ENCODE measurements at regions not wholly inside any gene's neighbourhood (a gene's known extent, or its start where the extent isn't known, plus 50 kb on each side); places are given as distances from the start of the nearest gene placed in this dataset.

GRCh38 chr1:219687779-219688178 is 74.9 kb upstream of the ZC3H11B start:
- TF ChIP-seq ZBTB7A (IDR thresholded peaks at IDR 0.05; ENCODE audit: low read depth) (no peak), EGR1 (IDR thresholded peaks at IDR 0.05) (no peak), CEBPB (IDR thresholded peaks at IDR 0.05) (no peak), TEAD4 (IDR thresholded peaks at IDR 0.05) (no peak), YY1 (IDR thresholded peaks at IDR 0.05; ENCODE audit: low read depth) (no peak), TAF1 (IDR thresholded peaks at IDR 0.05; ENCODE audit: low read depth) (no peak), FOXM1 (IDR thresholded peaks at IDR 0.05; ENCODE audit: borderline replicate concordance, low read depth) (no peak), TCF12 (IDR thresholded peaks at IDR 0.05; ENCODE audit: low read depth) (no peak), RAD21 (IDR thresholded peaks at IDR 0.05; ENCODE audit: low read depth) (no peak), EP300 (IDR thresholded peaks at IDR 0.05; ENCODE audit: borderline replicate concordance) (no peak), CREB1 (IDR thresholded peaks at IDR 0.05; ENCODE audit: low read depth) (no peak), NFIC (IDR thresholded peaks at IDR 0.05) (no peak)
- TF ChIP-seq, protein P1, sequence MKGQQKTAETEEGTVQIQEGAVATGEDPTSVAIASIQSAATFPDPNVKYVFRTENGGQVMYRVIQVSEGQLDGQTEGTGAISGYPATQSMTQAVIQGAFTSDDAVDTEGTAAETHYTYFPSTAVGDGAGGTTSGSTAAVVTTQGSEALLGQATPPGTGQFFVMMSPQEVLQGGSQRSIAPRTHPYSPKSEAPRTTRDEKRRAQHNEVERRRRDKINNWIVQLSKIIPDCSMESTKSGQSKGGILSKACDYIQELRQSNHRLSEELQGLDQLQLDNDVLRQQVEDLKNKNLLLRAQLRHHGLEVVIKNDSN (IDR thresholded peaks at IDR 0.05), result no peak
- TF ChIP-seq, protein P2, sequence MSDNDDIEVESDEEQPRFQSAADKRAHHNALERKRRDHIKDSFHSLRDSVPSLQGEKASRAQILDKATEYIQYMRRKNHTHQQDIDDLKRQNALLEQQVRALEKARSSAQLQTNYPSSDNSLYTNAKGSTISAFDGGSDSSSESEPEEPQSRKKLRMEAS (IDR thresholded peaks at IDR 0.05), result no peak
- TF ChIP-seq, protein P3, sequence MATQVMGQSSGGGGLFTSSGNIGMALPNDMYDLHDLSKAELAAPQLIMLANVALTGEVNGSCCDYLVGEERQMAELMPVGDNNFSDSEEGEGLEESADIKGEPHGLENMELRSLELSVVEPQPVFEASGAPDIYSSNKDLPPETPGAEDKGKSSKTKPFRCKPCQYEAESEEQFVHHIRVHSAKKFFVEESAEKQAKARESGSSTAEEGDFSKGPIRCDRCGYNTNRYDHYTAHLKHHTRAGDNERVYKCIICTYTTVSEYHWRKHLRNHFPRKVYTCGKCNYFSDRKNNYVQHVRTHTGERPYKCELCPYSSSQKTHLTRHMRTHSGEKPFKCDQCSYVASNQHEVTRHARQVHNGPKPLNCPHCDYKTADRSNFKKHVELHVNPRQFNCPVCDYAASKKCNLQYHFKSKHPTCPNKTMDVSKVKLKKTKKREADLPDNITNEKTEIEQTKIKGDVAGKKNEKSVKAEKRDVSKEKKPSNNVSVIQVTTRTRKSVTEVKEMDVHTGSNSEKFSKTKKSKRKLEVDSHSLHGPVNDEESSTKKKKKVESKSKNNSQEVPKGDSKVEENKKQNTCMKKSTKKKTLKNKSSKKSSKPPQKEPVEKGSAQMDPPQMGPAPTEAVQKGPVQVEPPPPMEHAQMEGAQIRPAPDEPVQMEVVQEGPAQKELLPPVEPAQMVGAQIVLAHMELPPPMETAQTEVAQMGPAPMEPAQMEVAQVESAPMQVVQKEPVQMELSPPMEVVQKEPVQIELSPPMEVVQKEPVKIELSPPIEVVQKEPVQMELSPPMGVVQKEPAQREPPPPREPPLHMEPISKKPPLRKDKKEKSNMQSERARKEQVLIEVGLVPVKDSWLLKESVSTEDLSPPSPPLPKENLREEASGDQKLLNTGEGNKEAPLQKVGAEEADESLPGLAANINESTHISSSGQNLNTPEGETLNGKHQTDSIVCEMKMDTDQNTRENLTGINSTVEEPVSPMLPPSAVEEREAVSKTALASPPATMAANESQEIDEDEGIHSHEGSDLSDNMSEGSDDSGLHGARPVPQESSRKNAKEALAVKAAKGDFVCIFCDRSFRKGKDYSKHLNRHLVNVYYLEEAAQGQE (IDR thresholded peaks at IDR 0.05; ENCODE audit: low read depth), result no peak

DNA sequence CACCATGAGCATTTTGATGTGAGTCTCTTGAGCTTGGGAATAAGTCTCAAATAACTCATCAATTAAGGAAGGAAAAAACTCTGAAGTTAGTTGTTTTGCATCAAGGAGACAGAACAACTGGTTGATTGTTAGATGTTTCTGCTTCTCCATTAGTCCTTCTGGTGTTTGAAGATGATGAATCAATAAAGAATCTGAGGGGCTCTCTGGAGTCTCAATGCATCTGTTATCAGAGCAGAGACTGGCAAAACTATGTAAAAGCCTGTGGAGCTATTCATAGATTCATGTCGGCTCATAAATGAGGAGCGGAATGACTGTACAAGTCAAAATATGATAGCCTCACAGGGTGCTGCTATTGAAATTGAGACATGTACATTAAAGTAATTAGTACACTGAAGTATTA is 73.3 kb upstream of the ZC3H11B start:
- TF ChIP-seq, protein P1 (IDR thresholded peaks at IDR 0.05), result no peak
- TF ChIP-seq EGR1 (IDR thresholded peaks at IDR 0.05) (no peak), CEBPB (IDR thresholded peaks at IDR 0.05) (no peak), FOXM1 (IDR thresholded peaks at IDR 0.05; ENCODE audit: borderline replicate concordance, low read depth) (no peak), CREB1 (IDR thresholded peaks at IDR 0.05; ENCODE audit: low read depth) (no peak), YY1 (IDR thresholded peaks at IDR 0.05; ENCODE audit: low read depth) (no peak), TEAD4 (IDR thresholded peaks at IDR 0.05) (no peak), EP300 (IDR thresholded peaks at IDR 0.05; ENCODE audit: borderline replicate concordance) (no peak), NFIC (IDR thresholded peaks at IDR 0.05) (no peak), TAF1 (IDR thresholded peaks at IDR 0.05; ENCODE audit: low read depth) (no peak), RAD21 (IDR thresholded peaks at IDR 0.05; ENCODE audit: low read depth) (no peak), TCF12 (IDR thresholded peaks at IDR 0.05; ENCODE audit: low read depth) (no peak), ZBTB7A (IDR thresholded peaks at IDR 0.05; ENCODE audit: low read depth) (no peak)
- TF ChIP-seq, protein P2 (IDR thresholded peaks at IDR 0.05), result no peak
- TF ChIP-seq, protein P3 (IDR thresholded peaks at IDR 0.05; ENCODE audit: low read depth), result no peak

- TF ChIP-seq, protein P3 (IDR thresholded peaks at IDR 0.05; ENCODE audit: low read depth), result no peak
- TF ChIP-seq NFIC (IDR thresholded peaks at IDR 0.05) (no peak), ZBTB7A (IDR thresholded peaks at IDR 0.05; ENCODE audit: low read depth) (no peak), FOXM1 (IDR thresholded peaks at IDR 0.05; ENCODE audit: borderline replicate concordance, low read depth) (no peak), EP300 (IDR thresholded peaks at IDR 0.05; ENCODE audit: borderline replicate concordance) (no peak), TAF1 (IDR thresholded peaks at IDR 0.05; ENCODE audit: low read depth) (no peak), CEBPB (IDR thresholded peaks at IDR 0.05) (no peak), CREB1 (IDR thresholded peaks at IDR 0.05; ENCODE audit: low read depth) (no peak), EGR1 (IDR thresholded peaks at IDR 0.05) (no peak)
- TF ChIP-seq, protein P2 (IDR thresholded peaks at IDR 0.05), result no peak
- TF ChIP-seq, protein P1 (IDR thresholded peaks at IDR 0.05), result no peak
These were observed 69.9 kb upstream of the ZC3H11B start for GRCh38 chr1:219682788-219683187.

DNA sequence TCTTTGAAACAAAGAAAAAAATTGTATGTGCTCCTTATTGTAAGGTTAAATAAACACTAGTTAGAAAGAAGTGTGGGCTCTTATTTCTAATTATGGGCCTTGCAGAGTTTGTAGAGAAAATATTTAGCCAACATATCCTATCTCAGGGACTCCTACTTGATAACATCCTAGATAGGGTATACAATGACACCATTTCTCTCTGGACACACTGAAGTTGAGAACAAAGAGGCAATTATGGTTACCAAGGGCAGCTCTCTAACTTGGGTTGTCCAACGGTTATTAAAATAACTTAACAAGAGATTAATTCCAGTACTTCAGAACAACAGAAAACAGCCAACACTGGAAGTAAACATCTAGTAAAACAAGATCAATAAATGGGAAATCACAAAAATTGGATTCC is 69.0 kb upstream of the ZC3H11B start:
- TF ChIP-seq CEBPB (IDR thresholded peaks at IDR 0.05) (no peak), RAD21 (IDR thresholded peaks at IDR 0.05; ENCODE audit: low read depth) (no peak)
